Esophagus muscularis mucosa (tissue), 4 donors: ENCODE measurements at regions not wholly inside any gene's neighbourhood (a gene's known extent, or its start where the extent isn't known, plus 50 kb on each side); places are given as distances from the start of the nearest gene placed in this dataset.

Source experiments
- DNase-seq: peaks from one replicate; pipeline ENCODE4 v3.0.0-alpha.2; 2017; ENCODE audit errors: extremely low spot score
- H3K27ac ChIP-seq, 4 donors: fragments of 200-600 bp; sonication (generic); replicated peaks in 1 of 4; 1 replicate in 3 of 4; 2 replicates in 1 of 4; pipeline ENCODE4 v1.5.1; 2016 to 2019; ENCODE audit warnings: mild to moderate bottlenecking in 1 of 4
- H3K27me3 ChIP-seq, 4 donors: fragments of 200-600 bp; sonication (generic); one replicate each; pipeline versions ENCODE4 v1.5.1 to v1.6.0; 2016 to 2019
- H3K36me3 ChIP-seq, 4 donors: fragments of 200-600 bp; sonication (generic); one replicate each; pipeline ENCODE4 v1.5.1; 2016 to 2019
- H3K4me1 ChIP-seq, 4 donors: fragments of 200-600 bp; sonication (generic); one replicate each; pipeline ENCODE4 v1.5.1; 2016 to 2019
- H3K4me3 ChIP-seq, 4 donors: fragments of 200-600 bp; sonication (generic); 1 replicate in 2 of 4; 2 replicates in 2 of 4; pipeline ENCODE4 v1.5.1; 2016 to 2019; ENCODE audit warnings: mild to moderate bottlenecking in 4 of 4, moderate library complexity in 1 of 4
- H3K9me3 ChIP-seq, 4 donors: fragments of 200-600 bp; sonication (generic); 1 replicate in 3 of 4; 2 replicates in 1 of 4; pipeline ENCODE4 v1.5.1; 2016 to 2019
- EP300 ChIP-seq: sonication (generic); formaldehyde crosslinking; IDR thresholded peaks from one replicate; pipeline ENCODE4 v1.6.1; 2017; ENCODE audit warnings: antibody characterized with exemption
- POLR2A ChIP-seq: fragments of 450-650 bp; IDR thresholded peaks from one replicate; pipeline ENCODE4 v1.6.1; 2017; ENCODE audit warnings: antibody characterized with exemption, moderate library complexity, mild to moderate bottlenecking, low read depth
- POLR2AphosphoS5 ChIP-seq, 2 donors: sonication (generic); formaldehyde crosslinking; IDR thresholded peaks; one replicate each; pipeline ENCODE4 v1.6.1; 2017; ENCODE audit warnings: antibody characterized with exemption in 2 of 2
- WGBS: methylation state at CpG from one replicate; pipeline ENCODE4 v1.1.5; 2018; 5-methylcytosine and 5-hydroxymethylcytosine counted together
- intact Hi-C: fragments of 100-400 bp; cut with DNase I; formaldehyde crosslinking; loops from one replicate; pipeline ENCODE4 v1.15.1; 2023
- TF ChIP-seq, protein P1 (sequence below), 3 experiments: fragments of 200-600 bp in 2 of 3; fragments of 450-650 bp in 1 of 3; sonication (generic) in 2 of 3; IDR thresholded peaks; one replicate each; pipeline ENCODE4 v1.5.1; 2017 to 2019; ENCODE audit warnings: antibody characterized with exemption in 3 of 3, mild to moderate bottlenecking in 2 of 3, moderate library complexity in 1 of 3

DNA sequence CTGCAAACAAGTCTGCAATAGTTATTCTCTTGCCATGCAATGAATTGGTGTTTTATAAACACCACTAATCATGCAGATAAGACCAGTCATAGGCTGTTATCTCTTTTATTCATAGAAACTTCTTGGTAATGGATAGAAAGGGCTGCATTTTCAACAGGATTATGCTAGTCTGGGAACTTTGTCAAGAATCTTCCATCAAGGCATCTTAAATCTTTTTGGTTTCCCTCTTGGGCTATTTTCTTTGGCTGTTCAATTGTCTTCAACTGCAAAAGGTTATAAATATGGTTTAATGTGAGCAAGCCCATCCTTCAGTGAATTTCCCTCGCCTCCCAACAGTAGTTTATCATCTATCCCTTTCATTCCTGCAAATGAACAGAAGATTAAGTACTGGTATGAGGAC, 59.0 kb upstream of the MINAR1 start:
- DNase-seq: no peak
- Histone ChIP-seq H3K36me3 (no peaks in the 10 kb centered on the region), H3K4me1 (no peaks in the 10 kb centered on the region), H3K4me3 (no peak overlapping the region), H3K9me3 (no peaks in the 10 kb centered on the region), H3K27me3 (no peaks in the 10 kb centered on the region), H3K27ac (no peak overlapping the region)
- intact Hi-C loops: no loop called here
- 68% methylated on average over 1 of the region's 1 CpG for WGBS
- no peak for TF ChIP-seq POLR2A
- TF ChIP-seq EP300: no peak
- TF ChIP-seq, protein P1, sequence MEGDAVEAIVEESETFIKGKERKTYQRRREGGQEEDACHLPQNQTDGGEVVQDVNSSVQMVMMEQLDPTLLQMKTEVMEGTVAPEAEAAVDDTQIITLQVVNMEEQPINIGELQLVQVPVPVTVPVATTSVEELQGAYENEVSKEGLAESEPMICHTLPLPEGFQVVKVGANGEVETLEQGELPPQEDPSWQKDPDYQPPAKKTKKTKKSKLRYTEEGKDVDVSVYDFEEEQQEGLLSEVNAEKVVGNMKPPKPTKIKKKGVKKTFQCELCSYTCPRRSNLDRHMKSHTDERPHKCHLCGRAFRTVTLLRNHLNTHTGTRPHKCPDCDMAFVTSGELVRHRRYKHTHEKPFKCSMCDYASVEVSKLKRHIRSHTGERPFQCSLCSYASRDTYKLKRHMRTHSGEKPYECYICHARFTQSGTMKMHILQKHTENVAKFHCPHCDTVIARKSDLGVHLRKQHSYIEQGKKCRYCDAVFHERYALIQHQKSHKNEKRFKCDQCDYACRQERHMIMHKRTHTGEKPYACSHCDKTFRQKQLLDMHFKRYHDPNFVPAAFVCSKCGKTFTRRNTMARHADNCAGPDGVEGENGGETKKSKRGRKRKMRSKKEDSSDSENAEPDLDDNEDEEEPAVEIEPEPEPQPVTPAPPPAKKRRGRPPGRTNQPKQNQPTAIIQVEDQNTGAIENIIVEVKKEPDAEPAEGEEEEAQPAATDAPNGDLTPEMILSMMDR (IDR thresholded peaks at IDR 0.05): no peak
- no peak for TF ChIP-seq POLR2AphosphoS5 (IDR thresholded peaks at IDR 0.05)

DNA sequence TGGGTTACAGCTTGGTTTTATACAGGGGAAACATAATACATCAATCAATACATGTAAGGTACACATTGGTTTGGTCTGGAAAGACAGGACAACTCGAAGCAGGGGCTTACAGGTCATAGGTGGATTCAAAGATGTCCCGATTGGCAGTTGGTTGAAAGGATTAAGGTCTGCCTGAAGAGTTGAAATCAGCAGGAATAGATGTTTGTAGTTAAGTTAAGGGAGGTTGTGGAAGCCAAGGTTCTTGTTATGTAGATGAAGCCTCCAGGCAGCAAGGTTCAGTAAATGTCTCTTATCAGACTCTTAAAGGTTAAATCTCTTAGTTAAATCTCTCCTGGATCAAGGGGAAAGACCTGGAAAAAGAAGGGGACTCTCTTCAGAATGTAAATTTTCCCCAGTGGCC, 58.4 kb upstream of the MINAR1 start:
- TF ChIP-seq, protein P1 (IDR thresholded peaks at IDR 0.05): no peak
- TF ChIP-seq POLR2A (no peak), POLR2AphosphoS5 (IDR thresholded peaks at IDR 0.05) (no peak), EP300 (no peak)
- no peak for DNase-seq
- 67% methylated on average over 2 of the region's 2 CpGs for WGBS
- Histone ChIP-seq H3K27me3 (no peaks in the 10 kb centered on the region), H3K36me3 (no peaks in the 10 kb centered on the region), H3K4me1 (no peaks in the 10 kb centered on the region), H3K9me3 (no peaks in the 10 kb centered on the region), H3K27ac (no peak overlapping the region), H3K4me3 (no peak overlapping the region)
- intact Hi-C loops: no loop called here

DNA sequence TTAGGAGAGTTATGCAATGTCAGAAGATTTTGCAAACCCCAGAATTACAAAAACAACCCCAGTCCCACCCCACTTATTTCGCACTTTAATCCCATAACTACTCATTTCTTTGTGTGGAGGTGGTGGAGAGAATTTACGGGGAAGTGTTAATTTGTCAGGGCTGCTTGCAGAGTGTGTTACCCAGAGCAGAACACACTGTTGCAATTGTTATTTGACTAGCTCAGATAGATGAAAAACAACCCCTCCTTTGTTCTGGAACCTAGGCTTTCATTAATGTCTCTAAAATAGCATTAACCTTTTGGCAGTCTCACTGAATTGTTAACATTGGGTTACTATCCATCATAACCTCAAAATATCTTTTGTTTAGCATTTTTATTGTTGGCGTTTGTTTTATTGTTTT, 55.8 kb upstream of the MINAR1 start:
- peaks cover 0 to 3% (median 0%) of the 10 kb centered on the region in 4 donors for H3K4me1 ChIP-seq
- intact Hi-C loops: no loop called here
- H3K27ac ChIP-seq: no peak overlapping the region
- TF ChIP-seq EP300: no peak
- TF ChIP-seq POLR2A: no peak
- TF ChIP-seq, protein P1 (IDR thresholded peaks at IDR 0.05): no peak
- DNase-seq: no peak
- H3K27me3 ChIP-seq: no peaks in the 10 kb centered on the region
- 85% methylated on average over 3 of the region's 3 CpGs for WGBS
- no peaks in the 10 kb centered on the region for H3K9me3 ChIP-seq
- no peak overlapping the region for H3K4me3 ChIP-seq
- H3K36me3 ChIP-seq: no peaks in the 10 kb centered on the region

DNA sequence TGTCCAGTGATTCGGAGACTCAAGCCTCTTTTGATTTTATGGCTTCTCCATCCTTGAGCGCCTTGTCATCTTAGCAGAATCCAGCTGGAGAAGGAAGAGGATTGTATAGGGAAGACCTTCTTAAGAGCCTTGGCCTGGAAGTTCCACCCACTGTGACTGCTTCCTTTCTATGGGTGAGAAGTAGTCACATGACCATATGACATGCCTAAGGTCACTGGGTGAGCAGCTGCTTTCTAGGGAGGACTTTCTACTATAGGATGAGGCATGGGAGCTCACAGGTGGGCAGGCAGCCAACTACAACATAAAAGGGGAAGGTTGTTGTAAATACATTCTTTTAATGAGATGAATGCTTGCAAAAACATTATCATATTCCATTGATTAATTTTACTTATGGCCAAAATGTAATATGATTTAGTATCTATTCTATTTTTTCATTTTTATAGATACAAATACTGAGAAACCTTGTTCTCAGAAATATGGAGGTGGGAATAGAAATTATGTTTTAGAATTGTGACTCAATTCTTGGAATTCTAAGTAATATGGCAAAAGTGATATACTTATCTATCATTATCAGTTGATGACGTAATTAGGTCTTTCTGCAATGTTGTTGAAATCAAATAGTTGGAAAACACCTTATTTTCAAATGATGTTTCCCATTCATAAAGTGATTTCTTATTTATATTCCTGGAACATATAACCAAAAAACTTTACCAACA, 53.6 kb upstream of the MINAR1 start:
- no peaks in the 10 kb centered on the region for H3K27me3 ChIP-seq
- peaks cover 0 to 4% (median 0%) of the 10 kb centered on the region in 4 donors for H3K4me1 ChIP-seq
- H3K27ac ChIP-seq: no peak overlapping the region
- intact Hi-C loops: no loop called here
- H3K9me3 ChIP-seq: no peaks in the 10 kb centered on the region
- WGBS: 97% methylated on average over 3 of the region's 3 CpGs
- TF ChIP-seq EP300 (no peak), POLR2AphosphoS5 (IDR thresholded peaks at IDR 0.05) (no peak), POLR2A (no peak)
- TF ChIP-seq, protein P1 (IDR thresholded peaks at IDR 0.05): no peak
- H3K4me3 ChIP-seq: no peak overlapping the region
- H3K36me3 ChIP-seq: no peaks in the 10 kb centered on the region
- no peak for DNase-seq
